ENCODE measurements at regions not wholly inside any gene's neighbourhood (a gene's known extent, or its start where the extent isn't known, plus 50 kb on each side); places are given as distances from the start of the nearest gene placed in this dataset.

DNA sequence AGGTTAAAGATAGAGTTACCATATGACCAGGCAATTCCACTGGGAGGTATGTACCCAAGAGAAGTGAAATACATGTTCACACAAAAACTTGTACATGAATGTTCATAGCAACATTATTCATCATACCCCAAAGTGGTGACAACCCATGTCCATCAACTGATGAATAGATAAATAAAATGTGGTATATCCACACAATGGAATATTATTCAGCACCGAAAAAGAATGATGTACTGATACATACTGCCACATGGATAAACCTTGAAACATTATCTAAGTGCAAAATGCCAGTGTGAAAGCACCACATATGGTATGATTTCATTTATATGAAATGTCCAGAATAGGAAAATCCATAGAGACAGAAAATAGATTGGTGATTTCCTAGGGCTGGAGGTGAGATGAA is 53.4 kb upstream of the PAXBP1 start:
- TF ChIP-seq POLR2AphosphoS5 (IDR thresholded peaks at IDR 0.05): no peak
- TF ChIP-seq, protein P1, sequence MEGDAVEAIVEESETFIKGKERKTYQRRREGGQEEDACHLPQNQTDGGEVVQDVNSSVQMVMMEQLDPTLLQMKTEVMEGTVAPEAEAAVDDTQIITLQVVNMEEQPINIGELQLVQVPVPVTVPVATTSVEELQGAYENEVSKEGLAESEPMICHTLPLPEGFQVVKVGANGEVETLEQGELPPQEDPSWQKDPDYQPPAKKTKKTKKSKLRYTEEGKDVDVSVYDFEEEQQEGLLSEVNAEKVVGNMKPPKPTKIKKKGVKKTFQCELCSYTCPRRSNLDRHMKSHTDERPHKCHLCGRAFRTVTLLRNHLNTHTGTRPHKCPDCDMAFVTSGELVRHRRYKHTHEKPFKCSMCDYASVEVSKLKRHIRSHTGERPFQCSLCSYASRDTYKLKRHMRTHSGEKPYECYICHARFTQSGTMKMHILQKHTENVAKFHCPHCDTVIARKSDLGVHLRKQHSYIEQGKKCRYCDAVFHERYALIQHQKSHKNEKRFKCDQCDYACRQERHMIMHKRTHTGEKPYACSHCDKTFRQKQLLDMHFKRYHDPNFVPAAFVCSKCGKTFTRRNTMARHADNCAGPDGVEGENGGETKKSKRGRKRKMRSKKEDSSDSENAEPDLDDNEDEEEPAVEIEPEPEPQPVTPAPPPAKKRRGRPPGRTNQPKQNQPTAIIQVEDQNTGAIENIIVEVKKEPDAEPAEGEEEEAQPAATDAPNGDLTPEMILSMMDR (IDR thresholded peaks at IDR 0.05 in 8 of 11, conservative IDR thresholded peaks at IDR 0.05 in 3 of 11): no peak
- TF ChIP-seq POLR2A (IDR thresholded peaks at IDR 0.05): no peak

Data from spleen (tissue), 7 donors.